ENCODE measurements at regions not wholly inside any gene's neighbourhood (a gene's known extent, or its start where the extent isn't known, plus 50 kb on each side); places are given as distances from the start of the nearest gene placed in this dataset.
"Not testable (repeated sequence)": the region's sequence is repeated elsewhere in the genome, so short reads cannot be mapped to it uniquely, and the experiment has no call there.

- not testable (repeated sequence) for DNase-seq (ENCODE audit: extremely low read depth in 1 of 2, low read depth in 1 of 2)
Observed at GRCh38 chr3:104043001-104043543, 1323.6 kb upstream of the ALCAM start.

- DNase-seq (ENCODE audit: extremely low read depth in 1 of 2, low read depth in 1 of 2) = no peak
Observed at GRCh38 chr3:104044002-104044401, 1322.7 kb upstream of the ALCAM start.

GRCh38 chr3:104066658-104067057 lies 1300.1 kb upstream of the ALCAM start:
- DNase-seq (ENCODE audit: extremely low read depth in 1 of 2, low read depth in 1 of 2) = no peak

GRCh38 chr3:104069114-104069513 lies 1297.6 kb upstream of the ALCAM start:
- no peak for DNase-seq (ENCODE audit: extremely low read depth in 1 of 2, low read depth in 1 of 2)

- no peak for DNase-seq (ENCODE audit: extremely low read depth in 1 of 2, low read depth in 1 of 2)
Observed at GRCh38 chr3:104070906-104071305, 1295.8 kb upstream of the ALCAM start.

GRCh38 chr3:104080088-104080626 lies 1286.6 kb upstream of the ALCAM start:
- no peak for DNase-seq (ENCODE audit: extremely low read depth in 1 of 2, low read depth in 1 of 2)

GRCh38 chr3:104088738-104089137 lies 1278.0 kb upstream of the ALCAM start:
- DNase-seq (ENCODE audit: extremely low read depth in 1 of 2, low read depth in 1 of 2) = no peak

- DNase-seq (ENCODE audit: extremely low read depth in 1 of 2, low read depth in 1 of 2) = not testable (repeated sequence)
Observed at GRCh38 chr3:104089987-104090386, 1276.7 kb upstream of the ALCAM start.

GRCh38 chr3:104101736-104102135 lies 1265.0 kb upstream of the ALCAM start:
- DNase-seq (ENCODE audit: extremely low read depth in 1 of 2, low read depth in 1 of 2) = no peak

- no peak for DNase-seq (ENCODE audit: extremely low read depth in 1 of 2, low read depth in 1 of 2)
Observed at GRCh38 chr3:104102386-104102785, 1264.3 kb upstream of the ALCAM start.

- no peak for DNase-seq (ENCODE audit: extremely low read depth in 1 of 2, low read depth in 1 of 2)
Observed at GRCh38 chr3:104106276-104106675, 1260.4 kb upstream of the ALCAM start.

- no peak for DNase-seq (ENCODE audit: extremely low read depth in 1 of 2, low read depth in 1 of 2)
Observed at GRCh38 chr3:104108522-104108921, 1258.2 kb upstream of the ALCAM start.

GRCh38 chr3:104126463-104126862 lies 1240.2 kb upstream of the ALCAM start:
- no peak for DNase-seq (ENCODE audit: extremely low read depth in 1 of 2, low read depth in 1 of 2)

- DNase-seq (ENCODE audit: extremely low read depth in 1 of 2, low read depth in 1 of 2) = no peak
Observed at GRCh38 chr3:104126864-104127553, 1239.7 kb upstream of the ALCAM start.

GRCh38 chr3:104127830-104128229 lies 1238.9 kb upstream of the ALCAM start:
- DNase-seq (ENCODE audit: extremely low read depth in 1 of 2, low read depth in 1 of 2) = no peak

GRCh38 chr3:104132566-104133403 lies 1233.9 kb upstream of the ALCAM start:
- no peak for DNase-seq (ENCODE audit: extremely low read depth in 1 of 2, low read depth in 1 of 2)

- DNase-seq (ENCODE audit: extremely low read depth in 1 of 2, low read depth in 1 of 2) = no peak
Observed at GRCh38 chr3:104133630-104134029, 1233.1 kb upstream of the ALCAM start.

- DNase-seq (ENCODE audit: extremely low read depth in 1 of 2, low read depth in 1 of 2) = no peak
Observed at GRCh38 chr3:104137116-104137515, 1229.6 kb upstream of the ALCAM start.

GRCh38 chr3:104145164-104145563 lies 1221.5 kb upstream of the ALCAM start:
- DNase-seq (ENCODE audit: extremely low read depth in 1 of 2, low read depth in 1 of 2) = no peak

- DNase-seq (ENCODE audit: extremely low read depth in 1 of 2, low read depth in 1 of 2) = no peak
Observed at GRCh38 chr3:104149154-104149553, 1217.6 kb upstream of the ALCAM start.

- DNase-seq (ENCODE audit: extremely low read depth in 1 of 2, low read depth in 1 of 2) = no peak
Observed at GRCh38 chr3:104150724-104151123, 1216.0 kb upstream of the ALCAM start.

- DNase-seq (ENCODE audit: extremely low read depth in 1 of 2, low read depth in 1 of 2) = no peak
Observed at GRCh38 chr3:104154896-104155295, 1211.8 kb upstream of the ALCAM start.
